Tibial nerve (tissue), 4 donors: ENCODE measurements at regions not wholly inside any gene's neighbourhood (a gene's known extent, or its start where the extent isn't known, plus 50 kb on each side); places are given as distances from the start of the nearest gene placed in this dataset.
A peak's percentile ranks its signal among the peaks of the same experiment; 100 is the strongest.

Source experiments
- DNase-seq, 2 donors: peaks; one replicate each; pipeline ENCODE4 v3.0.0-alpha.2; 2019; ENCODE audit warnings: low spot score in 2 of 2
- H3K27ac ChIP-seq, 4 donors: fragments of 200-600 bp; sonication (generic) in 3 of 4; one replicate each; pipeline ENCODE4 v1.5.1; 2017 to 2019; ENCODE audit warnings: mild to moderate bottlenecking in 1 of 4
- H3K27me3 ChIP-seq, 2 donors: fragments of 200-600 bp; sonication (generic) in 1 of 2; one replicate each; pipeline versions ENCODE4 v1.5.1 to v1.6.0; 2017 to 2019
- H3K36me3 ChIP-seq, 3 donors: fragments of 200-600 bp; sonication (generic); one replicate each; pipeline ENCODE4 v1.5.1; 2018 to 2019
- H3K4me1 ChIP-seq, 4 donors: fragments of 200-600 bp; sonication (generic) in 3 of 4; one replicate each; pipeline ENCODE4 v1.5.1; 2017 to 2019
- H3K4me3 ChIP-seq, 4 donors: fragments of 200-600 bp; sonication (generic) in 3 of 4; one replicate each; pipeline ENCODE4 v1.5.1; 2017 to 2019; ENCODE audit warnings: mild to moderate bottlenecking in 1 of 4, moderate library complexity in 1 of 4
- H3K9me3 ChIP-seq, 4 donors: fragments of 200-600 bp; sonication (generic) in 3 of 4; one replicate each; pipeline ENCODE4 v1.5.1; 2017 to 2019
- CTCF ChIP-seq, 5 experiments: fragments of 200-600 bp in 3 of 5; fragments of 450-650 bp in 2 of 5; sonication (generic) in 3 of 5; IDR thresholded peaks; one replicate each; pipeline ENCODE4 v1.5.1; 2016 to 2019; ENCODE audit warnings: antibody characterized with exemption in 5 of 5, mild to moderate bottlenecking in 3 of 5, moderate library complexity in 2 of 5
- EP300 ChIP-seq, 2 donors: sonication (generic); formaldehyde crosslinking; IDR thresholded peaks; one replicate each; pipeline ENCODE4 v1.6.1; 2017; ENCODE audit warnings: antibody characterized with exemption in 2 of 2, mild to moderate bottlenecking in 1 of 2
- POLR2A ChIP-seq, 2 donors: fragments of 450-650 bp; IDR thresholded peaks; one replicate each; pipeline ENCODE4 v1.6.1; 2017; ENCODE audit warnings: antibody characterized with exemption in 2 of 2, mild to moderate bottlenecking in 2 of 2, moderate library complexity in 2 of 2
- WGBS, 2 donors: methylation state at CpG; one replicate each; pipeline ENCODE4 v1.1.5; 2018; 5-methylcytosine and 5-hydroxymethylcytosine counted together

- WGBS, 2 donors = 78 to 81% methylated on average over 11 of the region's 12 CpGs
- DNase-seq = no peak
- H3K36me3 ChIP-seq = no peaks in the 10 kb centered on the region
- TF ChIP-seq EP300 (IDR thresholded peaks at IDR 0.05) = no peak
- no peak for TF ChIP-seq CTCF (IDR thresholded peaks at IDR 0.05)
- TF ChIP-seq POLR2A (IDR thresholded peaks at IDR 0.05) = no peak
- H3K9me3 ChIP-seq = no peaks in the 10 kb centered on the region
- H3K4me1 ChIP-seq = peaks cover 0 to 28% (median 4%) of the 10 kb centered on the region in 4 donors
- no peak overlapping the region for H3K4me3 ChIP-seq
- H3K27me3 ChIP-seq = no peaks in the 10 kb centered on the region
- H3K27ac ChIP-seq = no peak overlapping the region
Observed at GRCh38 chr6:6714118-6714897, 125.8 kb downstream of the LY86 start.

- no peaks in the 10 kb centered on the region for H3K36me3 ChIP-seq
- H3K4me1 ChIP-seq = peaks cover 0 to 28% (median 4%) of the 10 kb centered on the region in 4 donors
- H3K9me3 ChIP-seq = no peaks in the 10 kb centered on the region
- H3K4me3 ChIP-seq = no peak overlapping the region
- TF ChIP-seq CTCF (IDR thresholded peaks at IDR 0.05) (no peak), EP300 (IDR thresholded peaks at IDR 0.05) (no peak), POLR2A (IDR thresholded peaks at IDR 0.05) (no peak)
- 90 to 92% methylated on average over 7 of the region's 7 CpGs for WGBS, 2 donors
- no peak overlapping the region for H3K27ac ChIP-seq
- no peaks in the 10 kb centered on the region for H3K27me3 ChIP-seq
- no peak for DNase-seq
Observed at GRCh38 chr6:6714953-6715352, 126.4 kb downstream of the LY86 start.

GRCh38 chr6:6715465-6715864 is 126.9 kb downstream of the LY86 start:
- Histone ChIP-seq H3K4me1 (peaks cover 0 to 28% (median 4%) of the 10 kb centered on the region in 4 donors), H3K27ac (no peak overlapping the region), H3K27me3 (no peaks in the 10 kb centered on the region), H3K9me3 (no peaks in the 10 kb centered on the region), H3K4me3 (no peak overlapping the region), H3K36me3 (no peaks in the 10 kb centered on the region)
- TF ChIP-seq CTCF (IDR thresholded peaks at IDR 0.05) (no peak), EP300 (IDR thresholded peaks at IDR 0.05) (no peak), POLR2A (IDR thresholded peaks at IDR 0.05) (no peak)
- no peak for DNase-seq
- 64 to 71% methylated on average over 3 of the region's 3 CpGs for WGBS, 2 donors

GRCh38 chr6:6716998-6717763 is 128.7 kb downstream of the LY86 start:
- H3K27me3 ChIP-seq = no peaks in the 10 kb centered on the region
- no peak overlapping the region for H3K4me3 ChIP-seq
- 72 to 82% methylated on average over 7 of the region's 7 CpGs for WGBS, 2 donors
- no peaks in the 10 kb centered on the region for H3K9me3 ChIP-seq
- no peaks in the 10 kb centered on the region for H3K36me3 ChIP-seq
- peaks cover 0 to 22% (median 1%) of the 10 kb centered on the region in 4 donors for H3K4me1 ChIP-seq
- H3K27ac ChIP-seq = peak overlapping the region in 1 of 4 donors; percentile 22
- TF ChIP-seq EP300 (IDR thresholded peaks at IDR 0.05) (no peak), POLR2A (IDR thresholded peaks at IDR 0.05) (no peak), CTCF (IDR thresholded peaks at IDR 0.05) (no peak)
- no peak for DNase-seq

GRCh38 chr6:6717953-6718352 is 129.4 kb downstream of the LY86 start:
- peaks cover 0 to 16% (median 1%) of the 10 kb centered on the region in 4 donors for H3K4me1 ChIP-seq
- H3K27me3 ChIP-seq = no peaks in the 10 kb centered on the region
- DNase-seq = no peak
- peak overlapping the region in 2 of 4 donors; percentile 22 to 28 for H3K27ac ChIP-seq
- no peaks in the 10 kb centered on the region for H3K9me3 ChIP-seq
- TF ChIP-seq POLR2A (IDR thresholded peaks at IDR 0.05) (no peak), CTCF (IDR thresholded peaks at IDR 0.05) (no peak), EP300 (IDR thresholded peaks at IDR 0.05) (peak in 1 of 2 donors; percentile 47)
- no peaks in the 10 kb centered on the region for H3K36me3 ChIP-seq
- H3K4me3 ChIP-seq = no peak overlapping the region
- 58 to 66% methylated on average over 3 of the region's 3 CpGs for WGBS, 2 donors
